ENCODE measurements at regions not wholly inside any gene's neighbourhood (a gene's known extent, or its start where the extent isn't known, plus 50 kb on each side); places are given as distances from the start of the nearest gene placed in this dataset.

DNA sequence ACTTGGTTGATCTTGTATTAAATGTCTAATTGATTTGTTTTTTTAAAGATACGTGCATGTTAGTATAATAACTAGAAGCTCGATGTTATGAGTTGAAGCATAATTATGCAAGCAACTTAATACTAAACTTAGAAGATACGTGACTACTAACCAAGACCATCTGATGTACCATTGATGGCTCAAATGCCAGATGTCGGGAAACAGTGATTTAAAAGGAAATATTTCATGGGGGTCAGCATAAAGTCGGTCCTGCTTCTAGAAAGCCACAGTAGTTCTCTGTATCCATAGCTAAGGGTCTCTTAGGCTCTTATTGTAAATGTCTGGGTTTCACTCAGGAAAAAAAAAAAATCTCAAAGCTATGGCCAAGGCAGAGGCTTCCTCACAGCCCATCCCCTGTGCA lies 61.2 kb upstream of the RBFOX1 start:
- intact Hi-C loops (cut with micrococcal nuclease; ENCODE audit: unreplicated experiment) (no loop called here), in situ Hi-C loops (cut with HindIII; ENCODE audit: extremely low pct_ligation_motif_present, low pct_unique_long_range_greater_than_20kb) (no loop called here)
- TF ChIP-seq SIN3A (IDR thresholded peaks at IDR 0.05; ENCODE audit: borderline replicate concordance, low read depth, low read length) (no peak), MAFK (conservative IDR thresholded peaks at IDR 0.05 in 1 of 2, IDR thresholded peaks at IDR 0.05 in 1 of 2; ENCODE audit: low read length in 2 of 2) (peak in 1 of 2 experiments; percentile 15; a peak in 1 of 4 replicates), ZNF563 (CRISPR knock-in tag; IDR thresholded peaks at IDR 0.05) (no peak)
- Histone ChIP-seq H3K79me2 (ENCODE audit: insufficient read depth, low read length) (no peaks in the 10 kb centered on the region), H2AFZ (ENCODE audit: low read length) (no peak overlapping the region), H3K4me1 (ENCODE audit: insufficient read depth, low read length) (no peaks in the 10 kb centered on the region), H3K27me3 (ENCODE audit: control insufficient read depth in 1 of 2, insufficient read depth in 2 of 2, low read length in 2 of 2) (no peaks in the 10 kb centered on the region), H3K4me3 (replicated peaks in 1 of 3; ENCODE audit: insufficient read depth in 1 of 3, low read depth in 2 of 3, low read length in 3 of 3) (no peak overlapping the region), H3K27ac (ENCODE audit: extremely low read length, insufficient read depth, low read length) (no peak overlapping the region), H3K4me2 (ENCODE audit: low read depth, low read length) (no peak overlapping the region), H4K20me1 (ENCODE audit: insufficient read depth, low read length) (no peaks in the 10 kb centered on the region), H3K9me3 (ENCODE audit: low read length) (no peaks in the 10 kb centered on the region), H3K36me3 (replicated peaks in 1 of 2; ENCODE audit: control insufficient read depth in 1 of 2, insufficient read depth in 2 of 2, low read length in 2 of 2) (no peaks in the 10 kb centered on the region), H3K9ac (ENCODE audit: insufficient read depth, low read depth, low read length) (no peak overlapping the region)
- ChIA-PET POLR2A (no interaction called here), CTCF (ENCODE audit: low intra/inter-chr PET ratio, low total read pairs) (no interaction called here)
- DNase-seq (ENCODE audit: low spot score) (no peak), ATAC-seq (no peak), FAIRE-seq (no peak)
- 3% methylated on average over 5 of the region's 5 CpGs for WGBS (ENCODE audit: low lambda C conversion rate)
- BruUV-seq (replicated peaks), result no TSS peak

GRCh38 chr16:7270823-7271222 lies 61.8 kb upstream of the RBFOX1 start:
- H3K4me2 ChIP-seq (ENCODE audit: low read depth, low read length), result no peak overlapping the region
- no peaks in the 10 kb centered on the region for H3K9me3 ChIP-seq (ENCODE audit: low read length)
- BruUV-seq (replicated peaks), result no TSS peak
- no peaks in the 10 kb centered on the region for H3K4me1 ChIP-seq (ENCODE audit: insufficient read depth, low read length)
- no peaks in the 10 kb centered on the region for H3K27me3 ChIP-seq (ENCODE audit: control insufficient read depth in 1 of 2, insufficient read depth in 2 of 2, low read length in 2 of 2)
- no peak overlapping the region for H2AFZ ChIP-seq (ENCODE audit: low read length)
- H3K4me3 ChIP-seq (replicated peaks in 1 of 3; ENCODE audit: insufficient read depth in 1 of 3, low read depth in 2 of 3, low read length in 3 of 3), result no peak overlapping the region
- no peaks in the 10 kb centered on the region for H4K20me1 ChIP-seq (ENCODE audit: insufficient read depth, low read length)
- FAIRE-seq (no peak), ATAC-seq (no peak), DNase-seq (ENCODE audit: low spot score) (no peak)
- in situ Hi-C loops (cut with HindIII; ENCODE audit: extremely low pct_ligation_motif_present, low pct_unique_long_range_greater_than_20kb), result no loop called here
- CTCF ChIA-PET (ENCODE audit: low intra/inter-chr PET ratio, low total read pairs), result no interaction called here
- H3K36me3 ChIP-seq (replicated peaks in 1 of 2; ENCODE audit: control insufficient read depth in 1 of 2, insufficient read depth in 2 of 2, low read length in 2 of 2), result no peaks in the 10 kb centered on the region
- H3K79me2 ChIP-seq (ENCODE audit: insufficient read depth, low read length), result no peaks in the 10 kb centered on the region
- 2% methylated on average over 3 of the region's 3 CpGs for WGBS (ENCODE audit: low lambda C conversion rate)
- POLR2A ChIA-PET, result no interaction called here
- H3K27ac ChIP-seq (ENCODE audit: extremely low read length, insufficient read depth, low read length), result no peak overlapping the region
- no peak overlapping the region for H3K9ac ChIP-seq (ENCODE audit: insufficient read depth, low read depth, low read length)
- intact Hi-C loops (cut with micrococcal nuclease; ENCODE audit: unreplicated experiment), result no loop called here
- TF ChIP-seq KDM6A (CRISPR knock-in tag; IDR thresholded peaks at IDR 0.05; ENCODE audit: low read depth), result no peak
- TF ChIP-seq ZNF605 (CRISPR knock-in tag; IDR thresholded peaks at IDR 0.05), result no peak
- TF ChIP-seq, protein P1, sequence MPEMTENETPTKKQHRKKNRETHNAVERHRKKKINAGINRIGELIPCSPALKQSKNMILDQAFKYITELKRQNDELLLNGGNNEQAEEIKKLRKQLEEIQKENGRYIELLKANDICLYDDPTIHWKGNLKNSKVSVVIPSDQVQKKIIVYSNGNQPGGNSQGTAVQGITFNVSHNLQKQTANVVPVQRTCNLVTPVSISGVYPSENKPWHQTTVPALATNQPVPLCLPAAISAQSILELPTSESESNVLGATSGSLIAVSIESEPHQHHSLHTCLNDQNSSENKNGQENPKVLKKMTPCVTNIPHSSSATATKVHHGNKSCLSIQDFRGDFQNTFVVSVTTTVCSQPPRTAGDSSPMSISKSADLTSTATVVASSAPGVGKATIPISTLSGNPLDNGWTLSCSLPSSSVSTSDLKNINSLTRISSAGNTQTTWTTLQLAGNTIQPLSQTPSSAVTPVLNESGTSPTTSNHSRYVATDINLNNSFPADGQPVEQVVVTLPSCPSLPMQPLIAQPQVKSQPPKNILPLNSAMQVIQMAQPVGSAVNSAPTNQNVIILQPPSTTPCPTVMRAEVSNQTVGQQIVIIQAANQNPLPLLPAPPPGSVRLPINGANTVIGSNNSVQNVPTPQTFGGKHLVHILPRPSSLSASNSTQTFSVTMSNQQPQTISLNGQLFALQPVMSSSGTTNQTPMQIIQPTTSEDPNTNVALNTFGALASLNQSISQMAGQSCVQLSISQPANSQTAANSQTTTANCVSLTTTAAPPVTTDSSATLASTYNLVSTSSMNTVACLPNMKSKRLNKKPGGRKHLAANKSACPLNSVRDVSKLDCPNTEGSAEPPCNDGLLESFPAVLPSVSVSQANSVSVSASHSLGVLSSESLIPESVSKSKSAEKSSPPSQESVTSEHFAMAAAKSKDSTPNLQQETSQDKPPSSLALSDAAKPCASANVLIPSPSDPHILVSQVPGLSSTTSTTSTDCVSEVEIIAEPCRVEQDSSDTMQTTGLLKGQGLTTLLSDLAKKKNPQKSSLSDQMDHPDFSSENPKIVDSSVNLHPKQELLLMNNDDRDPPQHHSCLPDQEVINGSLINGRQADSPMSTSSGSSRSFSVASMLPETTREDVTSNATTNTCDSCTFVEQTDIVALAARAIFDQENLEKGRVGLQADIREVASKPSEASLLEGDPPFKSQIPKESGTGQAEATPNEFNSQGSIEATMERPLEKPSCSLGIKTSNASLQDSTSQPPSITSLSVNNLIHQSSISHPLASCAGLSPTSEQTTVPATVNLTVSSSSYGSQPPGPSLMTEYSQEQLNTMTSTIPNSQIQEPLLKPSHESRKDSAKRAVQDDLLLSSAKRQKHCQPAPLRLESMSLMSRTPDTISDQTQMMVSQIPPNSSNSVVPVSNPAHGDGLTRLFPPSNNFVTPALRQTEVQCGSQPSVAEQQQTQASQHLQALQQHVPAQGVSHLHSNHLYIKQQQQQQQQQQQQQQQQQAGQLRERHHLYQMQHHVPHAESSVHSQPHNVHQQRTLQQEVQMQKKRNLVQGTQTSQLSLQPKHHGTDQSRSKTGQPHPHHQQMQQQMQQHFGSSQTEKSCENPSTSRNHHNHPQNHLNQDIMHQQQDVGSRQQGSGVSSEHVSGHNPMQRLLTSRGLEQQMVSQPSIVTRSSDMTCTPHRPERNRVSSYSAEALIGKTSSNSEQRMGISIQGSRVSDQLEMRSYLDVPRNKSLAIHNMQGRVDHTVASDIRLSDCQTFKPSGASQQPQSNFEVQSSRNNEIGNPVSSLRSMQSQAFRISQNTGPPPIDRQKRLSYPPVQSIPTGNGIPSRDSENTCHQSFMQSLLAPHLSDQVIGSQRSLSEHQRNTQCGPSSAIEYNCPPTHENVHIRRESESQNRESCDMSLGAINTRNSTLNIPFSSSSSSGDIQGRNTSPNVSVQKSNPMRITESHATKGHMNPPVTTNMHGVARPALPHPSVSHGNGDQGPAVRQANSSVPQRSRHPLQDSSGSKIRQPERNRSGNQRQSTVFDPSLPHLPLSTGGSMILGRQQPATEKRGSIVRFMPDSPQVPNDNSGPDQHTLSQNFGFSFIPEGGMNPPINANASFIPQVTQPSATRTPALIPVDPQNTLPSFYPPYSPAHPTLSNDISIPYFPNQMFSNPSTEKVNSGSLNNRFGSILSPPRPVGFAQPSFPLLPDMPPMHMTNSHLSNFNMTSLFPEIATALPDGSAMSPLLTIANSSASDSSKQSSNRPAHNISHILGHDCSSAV (CRISPR knock-in tag; IDR thresholded peaks at IDR 0.05; ENCODE audit: borderline replicate concordance), result no peak
- TF ChIP-seq ZNF234 (CRISPR knock-in tag; conservative IDR thresholded peaks at IDR 0.05), result no peak
- no peak for TF ChIP-seq ZNF616 (CRISPR knock-in tag; IDR thresholded peaks at IDR 0.05; ENCODE audit: low read depth)
- no peak for TF ChIP-seq PREB (CRISPR knock-in tag; IDR thresholded peaks at IDR 0.05)
- no peak for TF ChIP-seq KAT8 (CRISPR knock-in tag; IDR thresholded peaks at IDR 0.05)
- TF ChIP-seq ZNF788 (CRISPR knock-in tag; IDR thresholded peaks at IDR 0.05; ENCODE audit: borderline replicate concordance), result no peak

Measured in HepG2 (cell line).